Myocyte (in vitro differentiated cells): ENCODE measurements at regions not wholly inside any gene's neighbourhood (a gene's known extent, or its start where the extent isn't known, plus 50 kb on each side); places are given as distances from the start of the nearest gene placed in this dataset.
"Not testable (repeated sequence)": the region's sequence is repeated elsewhere in the genome, so short reads cannot be mapped to it uniquely, and the experiment has no call there.

Source experiments
- DNase-seq: peaks from one replicate; pipeline ENCODE4 v3.0.0-alpha.2; 2012; ENCODE audit warnings: low read depth

GRCh38 chr7:69439636-69440325, 158.5 kb upstream of the AUTS2 start:
- DNase-seq: no peak

GRCh38 chr7:69440976-69441375, 157.3 kb upstream of the AUTS2 start:
- no peak for DNase-seq

GRCh38 chr7:69443136-69443535, 155.1 kb upstream of the AUTS2 start:
- DNase-seq: no peak

- no peak for DNase-seq
Observed at GRCh38 chr7:69445541-69445940, 152.7 kb upstream of the AUTS2 start.

GRCh38 chr7:69446213-69446612, 152.1 kb upstream of the AUTS2 start:
- DNase-seq: not testable (repeated sequence)

- DNase-seq: no peak
Observed at GRCh38 chr7:69448071-69448470, 150.2 kb upstream of the AUTS2 start.

- DNase-seq: no peak
Observed at GRCh38 chr7:69450456-69450855, 147.8 kb upstream of the AUTS2 start.

GRCh38 chr7:69451715-69452114, 146.6 kb upstream of the AUTS2 start:
- no peak for DNase-seq

GRCh38 chr7:69452797-69453196, 145.5 kb upstream of the AUTS2 start:
- no peak for DNase-seq

- DNase-seq: no peak
Observed at GRCh38 chr7:69457595-69458504, 140.4 kb upstream of the AUTS2 start.

GRCh38 chr7:69464035-69464434, 134.2 kb upstream of the AUTS2 start:
- DNase-seq: no peak

GRCh38 chr7:69465262-69465661, 133.0 kb upstream of the AUTS2 start:
- no peak for DNase-seq

GRCh38 chr7:69467826-69468225, 130.4 kb upstream of the AUTS2 start:
- no peak for DNase-seq

GRCh38 chr7:69476416-69476815, 121.9 kb upstream of the AUTS2 start:
- DNase-seq: no peak

- DNase-seq: no peak
Observed at GRCh38 chr7:69482676-69483075, 115.6 kb upstream of the AUTS2 start.

GRCh38 chr7:69489533-69489932, 108.7 kb upstream of the AUTS2 start:
- no peak for DNase-seq

- no peak for DNase-seq
Observed at GRCh38 chr7:69498671-69499070, 99.6 kb upstream of the AUTS2 start.

GRCh38 chr7:69502358-69502757, 95.9 kb upstream of the AUTS2 start:
- DNase-seq: no peak

GRCh38 chr7:69504733-69505420, 93.4 kb upstream of the AUTS2 start:
- no peak for DNase-seq

GRCh38 chr7:69508736-69509135, 89.5 kb upstream of the AUTS2 start:
- no peak for DNase-seq

GRCh38 chr7:69510114-69510513, 88.2 kb upstream of the AUTS2 start:
- DNase-seq: peak; percentile 11
